ENCODE measurements at regions not wholly inside any gene's neighbourhood (a gene's known extent, or its start where the extent isn't known, plus 50 kb on each side); places are given as distances from the start of the nearest gene placed in this dataset.

- TF ChIP-seq POLR2AphosphoS5 (IDR thresholded peaks at IDR 0.05; ENCODE audit: borderline replicate concordance, low read depth, low read length): no peak
- TF ChIP-seq EZH2 (IDR thresholded peaks at IDR 0.05): no peak
- no peak for TF ChIP-seq FOXP2 (optimal IDR thresholded peaks at IDR 0.05; ENCODE audit: control extremely low read depth, extremely low read length, insufficient read depth)
These were observed 586.6 kb upstream of the KLHL29 start for GRCh38 chr2:22798386-22798785.

Measured in SK-N-MC (cell line).